Caco-2 (cell line): ENCODE measurements at regions not wholly inside any gene's neighbourhood (a gene's known extent, or its start where the extent isn't known, plus 50 kb on each side); places are given as distances from the start of the nearest gene placed in this dataset.

ENCODE experiments used
- BruUV-seq: library from RNA; stranded (reverse); fragments of 400-500 nt; replicated peaks from 2 replicates; lab custom pipeline; 2021; lab: Mats Ljungman, UMichigan
- CTCF ChIA-PET: fragments of 300-600 bp; sonication (Branson Sonifier 250); formaldehyde crosslinking; loops from one replicate; lab custom pipeline; 2022; ENCODE audit warnings: antibody characterized with exemption; lab: Charles Lee
- POLR2A ChIA-PET: fragments of 300-600 bp; sonication (Branson Sonifier 250); formaldehyde crosslinking; loops from one replicate; lab custom pipeline; 2022; ENCODE audit warnings: antibody characterized with exemption; lab: Charles Lee
- DNase-seq, 2 experiments: peaks; one replicate each; pipeline versions ENCODE4 v3.0.0 to v3.0.0-alpha.2; 2020 to 2022
- H3K27me3 ChIP-seq: replicated peaks from 2 replicates; pipeline ENCODE4 v1.6.0; 2011; ENCODE audit warnings: low read length; ENCODE audit not compliant: control insufficient read depth, insufficient read depth
- H3K36me3 ChIP-seq: 2 replicates; pipeline ENCODE4 v1.5.1; 2011; ENCODE audit warnings: low read length; ENCODE audit not compliant: control insufficient read depth, insufficient read depth
- H3K4me1 ChIP-seq: fragments of 250-450 bp; sonication (Bioruptor Pico); 2 replicates; pipeline ENCODE4 v1.5.1; 2020; ENCODE audit warnings: mild to moderate bottlenecking
- H3K4me3 ChIP-seq: 2 replicates; pipeline ENCODE4 v1.5.1; 2011; ENCODE audit warnings: low read depth, mild to moderate bottlenecking, control low read depth, low read length
- H3K9me3 ChIP-seq: fragments of 250-450 bp; sonication (Bioruptor Pico); 2 replicates; pipeline ENCODE4 v1.5.1; 2020; ENCODE audit warnings: mild to moderate bottlenecking, moderate library complexity
- H3K27ac Mint-ChIP-seq: one replicate; pipeline ENCODE4 v1.8.0; 2022; ENCODE audit warnings: mixed read lengths; ENCODE audit not compliant: unreplicated experiment
- H3K27me3 Mint-ChIP-seq: one replicate; pipeline ENCODE4 v1.8.0; 2022; ENCODE audit warnings: mixed read lengths; ENCODE audit not compliant: insufficient read depth, unreplicated experiment
- H3K36me3 Mint-ChIP-seq: one replicate; pipeline ENCODE4 v1.8.0; 2022; ENCODE audit warnings: mild to moderate bottlenecking, mixed read lengths; ENCODE audit not compliant: insufficient read depth, unreplicated experiment
- H3K4me1 Mint-ChIP-seq: one replicate; pipeline ENCODE4 v1.8.0; 2022; ENCODE audit warnings: low read depth, mixed read lengths; ENCODE audit not compliant: unreplicated experiment
- H3K4me3 Mint-ChIP-seq: one replicate; pipeline ENCODE4 v1.8.0; 2022; ENCODE audit warnings: mild to moderate bottlenecking, moderate library complexity, mixed read lengths; ENCODE audit not compliant: unreplicated experiment
- H3K9me3 Mint-ChIP-seq: one replicate; pipeline ENCODE4 v1.8.0; 2022; ENCODE audit warnings: mixed read lengths; ENCODE audit not compliant: unreplicated experiment
- intact Hi-C: fragments of 100-400 bp; cut with micrococcal nuclease; formaldehyde crosslinking; loops from one replicate; pipeline ENCODE4 v1.10.0; 2022; ENCODE audit not compliant: unreplicated experiment
- TF ChIP-seq, protein P1 (sequence below), 2 experiments: fragments of 200-600 bp in 1 of 2; IDR thresholded peaks; 1 replicate in 1 of 2; 2 replicates in 1 of 2; pipeline versions ENCODE4 v1.5.1 to v1.8.0; 2011 to 2022; ENCODE audit warnings: antibody characterized with exemption in 1 of 2, control low read depth in 1 of 2, inconsistent platforms in 1 of 2, low read depth in 1 of 2, low read length in 1 of 2, mild to moderate bottlenecking in 1 of 2, moderate library complexity in 1 of 2; ENCODE audit not compliant: insufficient read depth in 1 of 2, severe bottlenecking in 1 of 2, unreplicated experiment in 1 of 2

DNA sequence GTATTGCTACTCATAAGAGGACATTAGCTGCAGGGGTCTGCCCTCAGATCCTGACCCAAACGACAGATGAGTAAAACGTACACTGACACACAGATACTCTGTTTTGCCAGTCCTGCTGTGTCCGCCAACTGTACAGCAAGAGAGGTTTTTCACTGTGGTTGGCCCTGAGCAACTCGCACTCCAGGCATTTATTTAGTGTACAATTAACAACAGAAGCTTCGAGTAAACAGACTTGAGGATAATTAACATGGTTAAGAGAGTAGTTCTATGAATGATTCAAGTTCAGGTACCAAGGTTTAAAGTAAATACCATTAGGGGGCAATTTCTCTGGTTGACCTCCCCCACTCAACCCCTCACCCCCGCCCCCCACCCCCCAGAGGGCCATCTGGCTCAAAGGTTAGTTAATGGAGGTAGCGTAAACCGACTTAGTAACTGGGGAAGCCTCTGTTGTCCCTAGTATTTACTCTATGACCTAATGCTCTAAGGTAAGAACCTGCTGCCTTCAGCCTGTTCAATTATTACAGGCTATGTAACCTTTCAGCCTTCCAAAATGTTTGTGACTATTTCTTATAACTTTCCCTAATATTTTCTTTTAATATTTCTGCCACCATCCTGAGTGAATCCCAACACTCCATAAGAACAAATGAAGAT is 103.9 kb upstream of the XIRP2 start:
- TF ChIP-seq, protein P1, sequence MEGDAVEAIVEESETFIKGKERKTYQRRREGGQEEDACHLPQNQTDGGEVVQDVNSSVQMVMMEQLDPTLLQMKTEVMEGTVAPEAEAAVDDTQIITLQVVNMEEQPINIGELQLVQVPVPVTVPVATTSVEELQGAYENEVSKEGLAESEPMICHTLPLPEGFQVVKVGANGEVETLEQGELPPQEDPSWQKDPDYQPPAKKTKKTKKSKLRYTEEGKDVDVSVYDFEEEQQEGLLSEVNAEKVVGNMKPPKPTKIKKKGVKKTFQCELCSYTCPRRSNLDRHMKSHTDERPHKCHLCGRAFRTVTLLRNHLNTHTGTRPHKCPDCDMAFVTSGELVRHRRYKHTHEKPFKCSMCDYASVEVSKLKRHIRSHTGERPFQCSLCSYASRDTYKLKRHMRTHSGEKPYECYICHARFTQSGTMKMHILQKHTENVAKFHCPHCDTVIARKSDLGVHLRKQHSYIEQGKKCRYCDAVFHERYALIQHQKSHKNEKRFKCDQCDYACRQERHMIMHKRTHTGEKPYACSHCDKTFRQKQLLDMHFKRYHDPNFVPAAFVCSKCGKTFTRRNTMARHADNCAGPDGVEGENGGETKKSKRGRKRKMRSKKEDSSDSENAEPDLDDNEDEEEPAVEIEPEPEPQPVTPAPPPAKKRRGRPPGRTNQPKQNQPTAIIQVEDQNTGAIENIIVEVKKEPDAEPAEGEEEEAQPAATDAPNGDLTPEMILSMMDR (IDR thresholded peaks at IDR 0.05; ENCODE audit: insufficient read depth in 1 of 2, low read depth in 1 of 2, low read length in 1 of 2, severe bottlenecking in 1 of 2, unreplicated experiment in 1 of 2) = no peak
- Mint-ChIP-seq H3K27ac (no peak overlapping the region), H3K4me3 (no peak overlapping the region), H3K9me3 (no peaks in the 10 kb centered on the region), H3K36me3 (no peaks in the 10 kb centered on the region), H3K27me3 (no peaks in the 10 kb centered on the region), H3K4me1 (no peaks in the 10 kb centered on the region)
- no peaks in the 10 kb centered on the region for H3K9me3 ChIP-seq
- ChIA-PET CTCF (no interaction called here), POLR2A (no interaction called here)
- no peak overlapping the region for H3K4me3 ChIP-seq
- BruUV-seq = no TSS peak
- H3K4me1 ChIP-seq = no peaks in the 10 kb centered on the region
- intact Hi-C loops = no loop called here
- DNase-seq = no peak
- H3K27me3 ChIP-seq = no peaks in the 10 kb centered on the region
- H3K36me3 ChIP-seq = no peaks in the 10 kb centered on the region

DNA sequence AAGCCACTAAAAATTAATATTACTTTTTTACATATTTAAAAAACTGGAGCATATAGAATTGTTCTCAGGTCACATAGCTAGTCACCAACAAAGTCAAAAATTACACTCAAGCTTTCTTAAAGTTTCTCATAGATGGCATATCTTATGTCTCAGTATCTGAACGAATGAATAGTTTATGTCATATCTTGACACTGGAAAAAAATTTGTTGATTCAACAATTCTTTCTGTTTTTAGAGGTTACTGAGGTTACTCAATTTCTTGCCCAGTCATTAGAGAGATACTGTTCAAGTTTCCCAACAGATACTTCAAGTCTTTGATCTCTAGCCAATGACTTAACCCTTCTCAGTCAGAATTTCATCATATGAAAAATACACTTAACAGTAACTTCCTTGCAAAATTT is 113.1 kb upstream of the XIRP2 start:
- ChIA-PET CTCF (no interaction called here), POLR2A (no interaction called here)
- Mint-ChIP-seq H3K9me3 (no peaks in the 10 kb centered on the region), H3K4me3 (no peak overlapping the region), H3K27me3 (no peaks in the 10 kb centered on the region), H3K36me3 (no peaks in the 10 kb centered on the region), H3K4me1 (no peaks in the 10 kb centered on the region), H3K27ac (no peak overlapping the region)
- H3K4me3 ChIP-seq = no peak overlapping the region
- H3K36me3 ChIP-seq = no peaks in the 10 kb centered on the region
- intact Hi-C loops = no loop called here
- no TSS peak for BruUV-seq
- no peaks in the 10 kb centered on the region for H3K4me1 ChIP-seq
- TF ChIP-seq, protein P1 (IDR thresholded peaks at IDR 0.05; ENCODE audit: insufficient read depth in 1 of 2, low read depth in 1 of 2, low read length in 1 of 2, severe bottlenecking in 1 of 2, unreplicated experiment in 1 of 2) = no peak
- H3K27me3 ChIP-seq = no peaks in the 10 kb centered on the region
- DNase-seq = no peak
- no peaks in the 10 kb centered on the region for H3K9me3 ChIP-seq

DNA sequence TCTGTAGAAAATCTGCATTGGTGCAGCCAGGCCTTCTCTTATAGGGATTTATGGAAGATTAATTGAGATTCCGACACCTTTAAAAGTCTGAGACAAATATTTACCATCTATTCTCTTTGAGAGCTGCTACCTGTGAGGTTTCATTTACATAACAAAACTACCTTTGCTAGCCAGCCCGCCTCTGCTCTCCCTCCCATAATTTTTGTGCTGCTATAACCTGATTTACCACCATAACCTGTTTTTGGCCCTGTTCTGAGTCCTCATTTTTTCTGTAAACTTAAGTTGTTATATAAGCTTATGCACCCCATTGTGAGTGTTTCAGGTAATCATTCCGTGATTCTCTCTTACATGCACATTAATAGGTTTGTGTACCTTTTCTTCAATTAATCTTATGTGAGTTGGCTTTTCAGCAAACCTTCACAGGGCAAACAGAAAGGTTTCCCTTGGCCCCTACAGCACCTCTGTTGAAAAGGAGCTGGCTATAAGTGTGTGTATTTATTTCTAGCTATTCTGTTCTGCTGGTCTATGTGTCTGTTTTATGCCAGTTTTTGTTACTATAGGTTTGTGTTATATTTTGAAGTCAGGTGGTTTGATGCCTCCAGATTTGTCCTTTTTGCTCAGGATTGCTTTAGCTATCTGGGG is 114.9 kb upstream of the XIRP2 start:
- H3K4me1 Mint-ChIP-seq = no peaks in the 10 kb centered on the region
- H3K36me3 Mint-ChIP-seq = no peaks in the 10 kb centered on the region
- H3K9me3 Mint-ChIP-seq = peaks cover 9% of the 10 kb centered on the region
- H3K27me3 Mint-ChIP-seq = no peaks in the 10 kb centered on the region
- no peak for DNase-seq
- no peak overlapping the region for H3K4me3 Mint-ChIP-seq
- TF ChIP-seq, protein P1 (IDR thresholded peaks at IDR 0.05; ENCODE audit: insufficient read depth in 1 of 2, low read depth in 1 of 2, low read length in 1 of 2, severe bottlenecking in 1 of 2, unreplicated experiment in 1 of 2) = no peak
- Histone ChIP-seq H3K36me3 (no peaks in the 10 kb centered on the region), H3K27me3 (no peaks in the 10 kb centered on the region), H3K4me3 (no peak overlapping the region), H3K9me3 (no peaks in the 10 kb centered on the region), H3K4me1 (no peaks in the 10 kb centered on the region)
- ChIA-PET CTCF (no interaction called here), POLR2A (no interaction called here)
- intact Hi-C loops = no loop called here
- BruUV-seq = no TSS peak
- no peak overlapping the region for H3K27ac Mint-ChIP-seq
